Mesenchymal stem cell (in vitro differentiated cells and primary cell): ENCODE measurements at regions not wholly inside any gene's neighbourhood (a gene's known extent, or its start where the extent isn't known, plus 50 kb on each side); places are given as distances from the start of the nearest gene placed in this dataset.
A peak's percentile ranks its signal among the peaks of the same experiment; 100 is the strongest.

Experiments used
- DNase-seq: peaks from one replicate; pipeline ENCODE4 v3.0.0-alpha.2; 2013
- H2AFZ ChIP-seq: one replicate; pipeline ENCODE4 v1.6.1; 2013; ENCODE audit warnings: low read depth, mild to moderate bottlenecking, control low read depth, inconsistent platforms, low read length, moderate library complexity
- H2AK5ac ChIP-seq: 2 replicates; pipeline ENCODE4 v1.6.1; 2013; ENCODE audit warnings: low read length, moderate library complexity, mild to moderate bottlenecking, inconsistent platforms; ENCODE audit not compliant: severe bottlenecking
- H2BK120ac ChIP-seq: one replicate; pipeline ENCODE4 v1.6.1; 2013; ENCODE audit warnings: low read depth, mild to moderate bottlenecking, inconsistent platforms, low read length, moderate library complexity
- H2BK12ac ChIP-seq, 2 experiments: one replicate each; pipeline ENCODE4 v1.6.1; 2013; ENCODE audit warnings: inconsistent platforms in 2 of 2, low read length in 2 of 2, mild to moderate bottlenecking in 2 of 2, moderate library complexity in 2 of 2, control low read depth in 1 of 2
- H2BK15ac ChIP-seq: one replicate; pipeline ENCODE4 v1.6.1; 2013; ENCODE audit warnings: mild to moderate bottlenecking, low read depth, inconsistent platforms; ENCODE audit not compliant: poor library complexity, severe bottlenecking
- H2BK5ac ChIP-seq: 2 replicates; pipeline ENCODE4 v1.6.1; 2013; ENCODE audit warnings: low read depth, mild to moderate bottlenecking, low read length, control low read depth, inconsistent platforms; ENCODE audit not compliant: poor library complexity, severe bottlenecking
- H3K14ac ChIP-seq, 2 experiments: one replicate each; pipeline ENCODE4 v1.6.1; 2013; ENCODE audit warnings: inconsistent platforms in 2 of 2, low read length in 2 of 2, control low read depth in 1 of 2, mild to moderate bottlenecking in 1 of 2, moderate library complexity in 1 of 2
- H3K18ac ChIP-seq, 2 experiments: one replicate each; pipeline ENCODE4 v1.6.1; 2013; ENCODE audit warnings: inconsistent platforms in 2 of 2, low read length in 2 of 2, control low read depth in 1 of 2, low read depth in 1 of 2, mild to moderate bottlenecking in 1 of 2
- H3K23ac ChIP-seq, 2 experiments: one replicate each; pipeline ENCODE4 v1.6.1; 2013; ENCODE audit warnings: inconsistent platforms in 2 of 2, low read length in 2 of 2, mild to moderate bottlenecking in 2 of 2, moderate library complexity in 2 of 2, control low read depth in 1 of 2
- H3K27ac ChIP-seq: 2 replicates; pipeline ENCODE4 v1.5.1; 2013; ENCODE audit warnings: mild to moderate bottlenecking, moderate library complexity, low read length, control low read depth, inconsistent platforms; ENCODE audit not compliant: poor library complexity, severe bottlenecking
- H3K27me3 ChIP-seq, 2 experiments: 2 replicates each; pipeline versions ENCODE4 v1.6.1 to v1.7.0; 2013; ENCODE audit warnings: low read length in 2 of 2, mild to moderate bottlenecking in 2 of 2, moderate library complexity in 2 of 2, control low read depth in 1 of 2, inconsistent platforms in 1 of 2; ENCODE audit not compliant: control insufficient read depth in 1 of 2, insufficient read depth in 1 of 2
- H3K36me3 ChIP-seq, 2 experiments: 2 replicates each; pipeline versions ENCODE4 v1.6.1 to v1.7.0; 2013; ENCODE audit warnings: low read length in 2 of 2, control low read depth in 1 of 2, inconsistent platforms in 1 of 2, low read depth in 1 of 2, mild to moderate bottlenecking in 1 of 2; ENCODE audit not compliant: insufficient read depth in 2 of 2, control insufficient read depth in 1 of 2
- H3K4ac ChIP-seq, 2 experiments: one replicate each; pipeline ENCODE4 v1.6.1; 2013; ENCODE audit warnings: inconsistent platforms in 2 of 2, low read length in 2 of 2, mild to moderate bottlenecking in 2 of 2, moderate library complexity in 2 of 2, control low read depth in 1 of 2, low read depth in 1 of 2
- H3K4me1 ChIP-seq: 2 replicates; pipeline ENCODE4 v1.6.1; 2013; ENCODE audit warnings: low read depth, low read length, control low read depth; ENCODE audit not compliant: control insufficient read depth, insufficient read depth
- H3K4me2 ChIP-seq: 2 replicates; pipeline ENCODE4 v1.6.1; 2013; ENCODE audit warnings: low read length, mild to moderate bottlenecking, inconsistent platforms; ENCODE audit not compliant: poor library complexity, severe bottlenecking
- H3K4me3 ChIP-seq, 2 experiments: 2 replicates each; pipeline versions ENCODE4 v1.5.1 to v1.7.0; 2013; ENCODE audit warnings: low read length in 2 of 2, mild to moderate bottlenecking in 2 of 2, control low read depth in 1 of 2, low read depth in 1 of 2; ENCODE audit not compliant: insufficient read depth in 1 of 2
- H3K79me1 ChIP-seq: replicated peaks from 2 replicates; pipeline ENCODE4 v1.6.1; 2013; ENCODE audit warnings: mild to moderate bottlenecking, control low read depth, low read length, inconsistent platforms; ENCODE audit not compliant: poor library complexity, severe bottlenecking
- H3K9ac ChIP-seq: 2 replicates; pipeline ENCODE4 v1.7.0; 2013; ENCODE audit warnings: mild to moderate bottlenecking, low read length, moderate library complexity
- H3K9me3 ChIP-seq: 2 replicates; pipeline ENCODE4 v1.7.0; 2013; ENCODE audit warnings: mild to moderate bottlenecking, low read length; ENCODE audit not compliant: control insufficient read depth
- H4K8ac ChIP-seq: one replicate; pipeline ENCODE4 v1.6.1; 2013; ENCODE audit warnings: inconsistent platforms, mild to moderate bottlenecking, low read length, moderate library complexity
- H4K91ac ChIP-seq: one replicate; pipeline ENCODE4 v1.6.1; 2013; ENCODE audit warnings: mild to moderate bottlenecking, low read length, inconsistent platforms
- WGBS: methylation state at CpG from one replicate; pipeline ENCODE4 v1.1.7; 2013; ENCODE audit warnings: mixed read lengths; 5-methylcytosine and 5-hydroxymethylcytosine counted together

GRCh38 chr3:59632760-59633573 is 583.1 kb upstream of the CFAP20DC start:
- Histone ChIP-seq H3K18ac (peak overlapping the region in 1 of 2 experiments; percentile 71), H3K27me3 (no peaks in the 10 kb centered on the region), H3K27ac (peak overlapping the region; percentile 87), H2BK120ac (peak overlapping the region; percentile 6), H3K4ac (no peak overlapping the region), H2BK15ac (no peak overlapping the region), H3K36me3 (no peaks in the 10 kb centered on the region), H4K8ac (no peak overlapping the region), H3K9ac (no peak overlapping the region), H4K91ac (no peak overlapping the region), H2BK5ac (no peak overlapping the region), H2BK12ac (no peak overlapping the region), H3K9me3 (peaks cover 6% of the 10 kb centered on the region), H3K79me1 (no peaks in the 10 kb centered on the region), H3K4me2 (no peak overlapping the region), H2AK5ac (peak overlapping the region; percentile 19), H3K4me1 (peaks cover 13% of the 10 kb centered on the region), H3K4me3 (no peak overlapping the region), H3K14ac (no peak overlapping the region), H2AFZ (no peak overlapping the region), H3K23ac (peak overlapping the region in 1 of 2 experiments; percentile 74)
- WGBS, result 55% methylated on average over 8 of the region's 8 CpGs
- peak; percentile 65 for DNase-seq

DNA sequence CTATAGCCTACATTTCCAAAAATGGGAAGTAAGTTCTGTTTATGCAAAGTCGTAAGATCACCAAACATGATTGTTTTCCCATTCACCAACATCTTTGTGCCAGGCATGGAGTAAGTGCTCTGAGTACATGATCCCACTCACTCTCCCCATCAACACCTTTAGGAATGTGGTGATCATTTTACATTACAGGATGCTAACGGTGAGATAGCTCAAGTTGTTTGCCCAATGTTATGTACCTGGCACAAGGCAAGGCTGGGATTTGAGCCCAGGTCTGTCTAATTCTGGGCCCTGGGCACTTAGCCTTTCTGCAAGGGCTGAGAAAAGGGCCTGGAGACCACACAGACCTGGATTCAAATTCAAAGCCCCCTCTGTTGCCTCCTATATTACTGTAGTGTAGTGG is 581.7 kb upstream of the CFAP20DC start:
- H2BK120ac ChIP-seq, result no peak overlapping the region
- H2AK5ac ChIP-seq, result peak overlapping the region; percentile 3
- no peak for DNase-seq
- no peak overlapping the region for H2BK15ac ChIP-seq
- H2AFZ ChIP-seq, result no peak overlapping the region
- no peak overlapping the region for H3K4me2 ChIP-seq
- peak overlapping the region; percentile 30 for H4K91ac ChIP-seq
- H3K79me1 ChIP-seq, result no peaks in the 10 kb centered on the region
- no peak overlapping the region for H2BK12ac ChIP-seq
- no peak overlapping the region for H3K14ac ChIP-seq
- H3K4ac ChIP-seq, result no peak overlapping the region
- WGBS, result 60% methylated on average over 2 of the region's 2 CpGs
- no peak overlapping the region for H3K18ac ChIP-seq
- no peaks in the 10 kb centered on the region for H3K36me3 ChIP-seq
- no peak overlapping the region for H3K4me3 ChIP-seq
- H3K4me1 ChIP-seq, result peaks cover 13% of the 10 kb centered on the region
- no peak overlapping the region for H3K27ac ChIP-seq
- no peaks in the 10 kb centered on the region for H3K9me3 ChIP-seq
- H4K8ac ChIP-seq, result no peak overlapping the region
- no peak overlapping the region for H3K23ac ChIP-seq
- no peak overlapping the region for H2BK5ac ChIP-seq
- no peak overlapping the region for H3K9ac ChIP-seq
- no peaks in the 10 kb centered on the region for H3K27me3 ChIP-seq

- H3K14ac ChIP-seq, result no peak overlapping the region
- H3K18ac ChIP-seq, result no peak overlapping the region
- H2AK5ac ChIP-seq, result no peak overlapping the region
- peaks cover 6% of the 10 kb centered on the region for H3K9me3 ChIP-seq
- no peak overlapping the region for H2BK15ac ChIP-seq
- no peaks in the 10 kb centered on the region for H3K4me1 ChIP-seq
- H3K4me3 ChIP-seq, result no peak overlapping the region
- no peaks in the 10 kb centered on the region for H3K36me3 ChIP-seq
- no peak overlapping the region for H2BK120ac ChIP-seq
- no peak for DNase-seq
- no peak overlapping the region for H3K23ac ChIP-seq
- no peak overlapping the region for H2BK5ac ChIP-seq
- no peak overlapping the region for H4K8ac ChIP-seq
- no peak overlapping the region for H3K27ac ChIP-seq
- 65% methylated on average over 3 of the region's 3 CpGs for WGBS
- no peak overlapping the region for H4K91ac ChIP-seq
- no peak overlapping the region for H3K4me2 ChIP-seq
- no peak overlapping the region for H2BK12ac ChIP-seq
- no peaks in the 10 kb centered on the region for H3K27me3 ChIP-seq
- no peaks in the 10 kb centered on the region for H3K79me1 ChIP-seq
- no peak overlapping the region for H2AFZ ChIP-seq
- H3K4ac ChIP-seq, result no peak overlapping the region
- no peak overlapping the region for H3K9ac ChIP-seq
Measured at GRCh38 chr3:59621037-59621436, 571.2 kb upstream of the CFAP20DC start.

- Histone ChIP-seq H2BK15ac (no peak overlapping the region), H3K27ac (no peak overlapping the region)
- WGBS, result 93% methylated on average over 2 of the region's 4 CpGs
Measured at GRCh38 chr3:59620325-59620724, 570.5 kb upstream of the CFAP20DC start.

More at GRCh38 chr3:59620325-59620724, 570.5 kb upstream of the CFAP20DC start:
- no peak for DNase-seq
- Histone ChIP-seq H3K4me2 (no peak overlapping the region), H3K9ac (no peak overlapping the region), H3K36me3 (no peaks in the 10 kb centered on the region), H3K27me3 (no peaks in the 10 kb centered on the region), H3K23ac (no peak overlapping the region), H3K18ac (no peak overlapping the region), H4K91ac (no peak overlapping the region), H3K14ac (no peak overlapping the region), H3K4ac (no peak overlapping the region), H2BK5ac (no peak overlapping the region), H3K4me1 (no peaks in the 10 kb centered on the region), H4K8ac (no peak overlapping the region), H2BK12ac (no peak overlapping the region), H2AK5ac (no peak overlapping the region), H2AFZ (no peak overlapping the region), H3K4me3 (no peak overlapping the region), H3K9me3 (peaks cover 6% of the 10 kb centered on the region), H2BK120ac (no peak overlapping the region), H3K79me1 (no peaks in the 10 kb centered on the region)
